ENCODE measurements at regions not wholly inside any gene's neighbourhood (a gene's known extent, or its start where the extent isn't known, plus 50 kb on each side); places are given as distances from the start of the nearest gene placed in this dataset.

- Histone ChIP-seq H3K4ac (ENCODE audit: low read depth, low read length) (peak overlapping the region; percentile 62; the same call in 1 of the 2 replicates), H2BK20ac (ENCODE audit: low read depth, low read length) (peak overlapping the region; percentile 82), H3K4me3 (ENCODE audit: insufficient read depth, low read depth, low read length) (no peak overlapping the region), H4K8ac (ENCODE audit: low read depth in 2 of 2, low read length in 2 of 2) (peak overlapping the region in 1 of 2 experiments; percentile 61; a peak in 1 of 4 replicates), H3K79me1 (ENCODE audit: low read depth in 1 of 2, low read length in 2 of 2) (peaks cover 0 to 4% of the 10 kb centered on the region in 2 experiments; a peak in 1 of 4 replicates), H3K9ac (ENCODE audit: low read depth, low read length) (no peak overlapping the region), H2BK5ac (ENCODE audit: low read depth, low read length, poor library complexity, severe bottlenecking) (no peak overlapping the region), H3K27ac (ENCODE audit: insufficient read depth, low read length) (no peak overlapping the region), H3K27me3 (ENCODE audit: control insufficient read depth, insufficient read depth, low read length) (no peaks in the 10 kb centered on the region), H4K5ac (ENCODE audit: low read depth, low read length) (no peak overlapping the region), H3K56ac (ENCODE audit: extremely low read depth, insufficient read depth, low read length) (no peak overlapping the region), H3K23ac (ENCODE audit: low read depth, low read length) (no peak overlapping the region), H3K18ac (ENCODE audit: low read depth, low read length) (no peak overlapping the region; the same call in 1 of the 2 replicates), H2AFZ (replicated peaks; ENCODE audit: low read length, poor library complexity) (no peak overlapping the region), H3K4me1 (ENCODE audit: control insufficient read depth, insufficient read depth, low read length) (peaks cover 7% of the 10 kb centered on the region), H4K91ac (ENCODE audit: insufficient read depth, low read depth, low read length) (peak overlapping the region; percentile 59), H3K9me1 (ENCODE audit: insufficient read depth, low read length) (peaks cover 7% of the 10 kb centered on the region), H2AK5ac (ENCODE audit: low read depth, low read length) (peak overlapping the region; percentile 72), H3K14ac (replicated peaks; ENCODE audit: low read depth, low read length) (peak overlapping the region; percentile 64), H3K9me3 (ENCODE audit: control insufficient read depth, insufficient read depth, low read length) (no peaks in the 10 kb centered on the region), H2BK120ac (ENCODE audit: low read depth, low read length) (peak overlapping the region; percentile 65; the same call in 1 of the 2 replicates), H2BK15ac (ENCODE audit: low read depth, low read length) (peak overlapping the region; percentile 66; the same call in 1 of the 3 replicates), H3K36me3 (ENCODE audit: control insufficient read depth, insufficient read depth, low read length) (no peaks in the 10 kb centered on the region), H3K4me2 (ENCODE audit: low read depth, low read length) (no peak overlapping the region), H2AK9ac (replicated peaks; ENCODE audit: low read depth, low read length, poor library complexity) (no peak overlapping the region), H4K20me1 (ENCODE audit: insufficient read depth, low read length) (no peaks in the 10 kb centered on the region)
- BruUV-seq (replicated peaks), result no TSS peak
- WGBS, 2 experiments (ENCODE audit: extremely low coverage in 2 of 2, insufficient read length in 1 of 2), result 100% methylated on average over 1 of the region's 1 CpG; no CpG with 5 or more reads in 1 of the 2 experiments
- DNase-seq (no peak), ATAC-seq (ENCODE audit: low read depth) (no peak)
- ChIA-PET POLR2A (ENCODE audit: unreplicated experiment) (interaction anchor here (0.7 kb wide), 1 partner anchor 161 kb away, joined by 3 read pairs; no protein-coding TSS in a partner anchor), CTCF (interaction anchor here (0.7 to 1.4 kb wide), 2 partner anchors 8 to 149 kb away, joined by 3 read pairs; no protein-coding TSS in a partner anchor)
- dilution Hi-C loops (cut with HindIII; ENCODE audit: low sequenced_read_pairs, unreplicated experiment), result no loop called here
- TF ChIP-seq CHD1 (IDR thresholded peaks at IDR 0.05; ENCODE audit: low read depth, low read length) (no peak), RAD21 (IDR thresholded peaks at IDR 0.05; ENCODE audit: low read length) (no peak)
- in situ Hi-C loops (cut with MboI; ENCODE audit: low sequenced_read_pairs), result no loop called here
- intact Hi-C loops (cut with micrococcal nuclease), result no loop called here
Measured at GRCh38 chr2:207328944-207329386, 163.2 kb upstream of the KLF7 start.

All from IMR-90 (cell line).